HUES48 (cell line): ENCODE measurements at regions not wholly inside any gene's neighbourhood (a gene's known extent, or its start where the extent isn't known, plus 50 kb on each side); places are given as distances from the start of the nearest gene placed in this dataset.

Experiments
- H3K27ac ChIP-seq: one replicate; pipeline ENCODE4 v1.7.0; 2013; ENCODE audit warnings: low read depth, low read length, inconsistent platforms
- H3K27me3 ChIP-seq: 2 replicates; pipeline ENCODE4 v1.6.1; 2013; ENCODE audit warnings: mild to moderate bottlenecking, low read length; ENCODE audit not compliant: control insufficient read depth, insufficient read depth
- H3K36me3 ChIP-seq: 2 replicates; pipeline ENCODE4 v1.6.1; 2013; ENCODE audit warnings: low read length; ENCODE audit not compliant: control insufficient read depth, insufficient read depth
- H3K4me1 ChIP-seq: 2 replicates; pipeline ENCODE4 v1.6.1; 2013; ENCODE audit warnings: mild to moderate bottlenecking, low read length; ENCODE audit not compliant: control insufficient read depth, insufficient read depth
- H3K4me3 ChIP-seq: 2 replicates; pipeline ENCODE4 v1.5.1; 2013; ENCODE audit warnings: mild to moderate bottlenecking, low read depth, low read length
- H3K9ac ChIP-seq: 2 replicates; pipeline ENCODE4 v1.6.1; 2013; ENCODE audit warnings: mild to moderate bottlenecking, low read depth, low read length, moderate library complexity
- H3K9me3 ChIP-seq: 2 replicates; pipeline ENCODE4 v1.6.1; 2013; ENCODE audit warnings: low read length; ENCODE audit not compliant: control insufficient read depth, insufficient read depth

- Histone ChIP-seq H3K4me3 (peak overlapping the region; percentile 36; the same call in 1 of the 2 replicates), H3K4me1 (peaks cover 53% of the 10 kb centered on the region), H3K9ac (no peak overlapping the region), H3K27me3 (no peaks in the 10 kb centered on the region), H3K9me3 (peaks cover 18% of the 10 kb centered on the region), H3K36me3 (no peaks in the 10 kb centered on the region), H3K27ac (peak overlapping the region; percentile 99)
These were observed 335.7 kb upstream of the NCAM2 start for GRCh38 chr21:20662514-20662913.

GRCh38 chr21:20667931-20668330 lies 330.3 kb upstream of the NCAM2 start:
- H3K36me3 ChIP-seq = no peaks in the 10 kb centered on the region
- peaks cover 31% of the 10 kb centered on the region for H3K9me3 ChIP-seq
- H3K9ac ChIP-seq = no peak overlapping the region
- peaks cover 12% of the 10 kb centered on the region for H3K4me1 ChIP-seq
- no peak overlapping the region for H3K4me3 ChIP-seq
- no peaks in the 10 kb centered on the region for H3K27me3 ChIP-seq
- H3K27ac ChIP-seq = no peak overlapping the region

- H3K9me3 ChIP-seq = no peaks in the 10 kb centered on the region
- no peak overlapping the region for H3K9ac ChIP-seq
- H3K4me1 ChIP-seq = no peaks in the 10 kb centered on the region
- H3K4me3 ChIP-seq = no peak overlapping the region
- no peak overlapping the region for H3K27ac ChIP-seq
- H3K27me3 ChIP-seq = no peaks in the 10 kb centered on the region
- no peaks in the 10 kb centered on the region for H3K36me3 ChIP-seq
These were observed 312.7 kb upstream of the NCAM2 start for GRCh38 chr21:20685475-20685874.

- peaks cover 3% of the 10 kb centered on the region; the same call in 1 of the 2 replicates for H3K9me3 ChIP-seq
- H3K4me3 ChIP-seq = no peak overlapping the region
- H3K27ac ChIP-seq = no peak overlapping the region
- no peak overlapping the region for H3K9ac ChIP-seq
- no peaks in the 10 kb centered on the region for H3K36me3 ChIP-seq
- peaks cover 16% of the 10 kb centered on the region; the same call in 1 of the 2 replicates for H3K4me1 ChIP-seq
- H3K27me3 ChIP-seq = no peaks in the 10 kb centered on the region
These were observed 299.6 kb upstream of the NCAM2 start for GRCh38 chr21:20698585-20698984.

- Histone ChIP-seq H3K36me3 (no peaks in the 10 kb centered on the region), H3K9ac (no peak overlapping the region), H3K27ac (no peak overlapping the region), H3K4me3 (no peak overlapping the region), H3K9me3 (no peaks in the 10 kb centered on the region), H3K4me1 (peaks cover 12% of the 10 kb centered on the region; the same call in 1 of the 2 replicates), H3K27me3 (no peaks in the 10 kb centered on the region)
These were observed 297.0 kb upstream of the NCAM2 start for GRCh38 chr21:20701235-20701634.

- no peak overlapping the region for H3K4me3 ChIP-seq
- H3K27ac ChIP-seq = no peak overlapping the region
- H3K36me3 ChIP-seq = no peaks in the 10 kb centered on the region
- H3K27me3 ChIP-seq = no peaks in the 10 kb centered on the region
- no peak overlapping the region for H3K9ac ChIP-seq
- H3K9me3 ChIP-seq = no peaks in the 10 kb centered on the region
- H3K4me1 ChIP-seq = peaks cover 9% of the 10 kb centered on the region; the same call in 1 of the 2 replicates
These were observed 295.0 kb upstream of the NCAM2 start for GRCh38 chr21:20703112-20703767.

- Histone ChIP-seq H3K36me3 (no peaks in the 10 kb centered on the region), H3K4me3 (no peak overlapping the region), H3K9me3 (no peaks in the 10 kb centered on the region), H3K4me1 (no peaks in the 10 kb centered on the region), H3K27me3 (no peaks in the 10 kb centered on the region), H3K9ac (no peak overlapping the region), H3K27ac (no peak overlapping the region)
These were observed 277.6 kb upstream of the NCAM2 start for GRCh38 chr21:20720623-20721022.

GRCh38 chr21:20721151-20721550 lies 277.1 kb upstream of the NCAM2 start:
- no peaks in the 10 kb centered on the region for H3K4me1 ChIP-seq
- H3K4me3 ChIP-seq = no peak overlapping the region
- H3K27me3 ChIP-seq = no peaks in the 10 kb centered on the region
- no peak overlapping the region for H3K27ac ChIP-seq
- no peak overlapping the region for H3K9ac ChIP-seq
- no peaks in the 10 kb centered on the region for H3K9me3 ChIP-seq
- no peaks in the 10 kb centered on the region for H3K36me3 ChIP-seq

GRCh38 chr21:20728691-20729090 lies 269.5 kb upstream of the NCAM2 start:
- no peaks in the 10 kb centered on the region for H3K36me3 ChIP-seq
- H3K27ac ChIP-seq = no peak overlapping the region
- no peaks in the 10 kb centered on the region for H3K9me3 ChIP-seq

GRCh38 chr21:20729376-20729775 lies 268.8 kb upstream of the NCAM2 start:
- no peaks in the 10 kb centered on the region for H3K36me3 ChIP-seq
- H3K9me3 ChIP-seq = no peaks in the 10 kb centered on the region
- no peaks in the 10 kb centered on the region for H3K4me1 ChIP-seq
- no peak overlapping the region for H3K9ac ChIP-seq
- no peak overlapping the region for H3K4me3 ChIP-seq
- H3K27ac ChIP-seq = no peak overlapping the region
- no peaks in the 10 kb centered on the region for H3K27me3 ChIP-seq

More at GRCh38 chr21:20728691-20729090, 269.5 kb upstream of the NCAM2 start:
- H3K4me3 ChIP-seq = no peak overlapping the region
- H3K27me3 ChIP-seq = no peaks in the 10 kb centered on the region
- no peak overlapping the region for H3K9ac ChIP-seq
- H3K4me1 ChIP-seq = no peaks in the 10 kb centered on the region

GRCh38 chr21:20730441-20730840 lies 267.8 kb upstream of the NCAM2 start:
- H3K27ac ChIP-seq = no peak overlapping the region
- H3K36me3 ChIP-seq = no peaks in the 10 kb centered on the region
- H3K4me3 ChIP-seq = no peak overlapping the region
- no peaks in the 10 kb centered on the region for H3K9me3 ChIP-seq
- H3K9ac ChIP-seq = no peak overlapping the region
- peaks cover 4% of the 10 kb centered on the region for H3K4me1 ChIP-seq
- H3K27me3 ChIP-seq = no peaks in the 10 kb centered on the region
